ENCODE measurements at regions not wholly inside any gene's neighbourhood (a gene's known extent, or its start where the extent isn't known, plus 50 kb on each side); places are given as distances from the start of the nearest gene placed in this dataset.

GRCh38 chr2:42980764-42981416 lies 188.5 kb upstream of the HAAO start:
- TF ChIP-seq CTCF (IDR thresholded peaks at IDR 0.05; ENCODE audit: low read depth, low read length, missing input control) (no peak), EGR1 (IDR thresholded peaks at IDR 0.05; ENCODE audit: low read depth in 2 of 2) (no peak), REST (IDR thresholded peaks at IDR 0.05) (no peak), HNF4G (IDR thresholded peaks at IDR 0.05) (no peak), ATF3 (IDR thresholded peaks at IDR 0.05) (no peak), ZBTB33 (IDR thresholded peaks at IDR 0.05) (no peak), TAF1 (conservative IDR thresholded peaks at IDR 0.05) (no peak)

Data from liver (tissue), 3 donors.